ENCODE measurements at regions not wholly inside any gene's neighbourhood (a gene's known extent, or its start where the extent isn't known, plus 50 kb on each side); places are given as distances from the start of the nearest gene placed in this dataset.

DNA sequence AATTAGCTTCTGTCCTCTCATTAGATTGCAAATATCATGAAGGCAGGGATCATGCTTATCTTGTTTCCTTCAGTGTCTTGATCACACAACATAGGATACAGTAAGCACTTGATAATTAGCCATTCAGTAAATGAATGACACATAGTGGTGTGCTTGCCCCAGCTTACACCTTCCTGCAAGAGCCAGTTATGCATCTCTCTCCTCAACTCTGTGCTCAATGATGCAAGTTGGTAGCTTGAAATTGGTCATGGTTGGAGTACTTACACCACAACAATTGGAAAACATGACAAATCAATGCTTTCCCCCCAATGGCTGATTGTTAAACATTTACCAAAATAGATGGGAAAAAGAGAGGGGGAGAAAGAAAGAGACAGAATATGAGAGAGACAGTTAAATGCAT is 129.2 kb downstream of the NUF2 start:
- Histone ChIP-seq H4K91ac (ENCODE audit: low read depth, low read length) (no peak overlapping the region), H3K79me2 (ENCODE audit: control insufficient read depth, insufficient read depth, low read length, poor library complexity) (no peaks in the 10 kb centered on the region), H4K12ac (ENCODE audit: low read depth, low read length) (no peak overlapping the region), H3K18ac (ENCODE audit: low read length) (no peak overlapping the region), H3K4me3 (ENCODE audit: low read depth, low read length) (no peak overlapping the region), H3K4me2 (ENCODE audit: low read length) (no peak overlapping the region), H2BK12ac (ENCODE audit: low read length) (no peak overlapping the region), H3K9ac (ENCODE audit: low read length) (no peak overlapping the region), H2AFZ (ENCODE audit: insufficient read depth, low read length, poor library complexity) (no peak overlapping the region), H4K8ac (ENCODE audit: low read depth, low read length) (no peak overlapping the region), H3K36me3 (ENCODE audit: control insufficient read depth in 1 of 2, insufficient read depth in 2 of 2, low read length in 2 of 2) (no peaks in the 10 kb centered on the region), H3K4me1 (ENCODE audit: control insufficient read depth in 1 of 2, insufficient read depth in 2 of 2, low read length in 2 of 2) (no peaks in the 10 kb centered on the region), H3K27me3 (ENCODE audit: insufficient read depth, low read length) (no peaks in the 10 kb centered on the region), H3K9me3 (ENCODE audit: insufficient read depth, low read depth, low read length) (no peaks in the 10 kb centered on the region), H3K23ac (ENCODE audit: low read length) (no peak overlapping the region), H3K79me1 (ENCODE audit: low read length) (no peaks in the 10 kb centered on the region), H2BK120ac (ENCODE audit: insufficient read depth, low read length, poor library complexity) (no peak overlapping the region), H3K4ac (ENCODE audit: low read depth, low read length) (no peak overlapping the region), H2AK5ac (ENCODE audit: low read length) (no peak overlapping the region), H3K14ac (ENCODE audit: low read length) (no peak overlapping the region), H3K27ac (ENCODE audit: low read depth, low read length) (no peak overlapping the region), H2BK5ac (ENCODE audit: low read depth, low read length, poor library complexity) (no peak overlapping the region)
- DNase-seq = no peak

DNA sequence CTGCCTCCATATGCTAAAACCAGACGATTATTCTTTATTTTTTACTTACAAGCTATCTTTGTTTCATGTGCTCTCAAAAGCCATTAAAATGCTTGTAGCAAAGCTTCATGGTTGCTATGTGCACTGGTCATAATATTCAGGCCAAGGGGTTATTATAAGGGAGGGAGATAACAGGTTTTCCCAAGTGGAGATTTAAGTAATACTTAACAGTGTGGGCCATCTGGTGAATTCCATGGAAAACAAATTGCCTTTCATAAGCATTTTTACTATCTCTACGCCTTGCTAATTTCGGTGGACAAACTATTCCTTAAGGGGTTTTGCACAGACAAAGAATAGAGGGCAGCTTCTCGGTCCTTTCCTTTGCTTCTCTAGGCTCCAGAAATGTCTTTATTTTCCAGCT is 137.8 kb downstream of the NUF2 start:
- H3K23ac ChIP-seq (ENCODE audit: low read length) = no peak overlapping the region
- H3K27ac ChIP-seq (ENCODE audit: low read depth, low read length) = no peak overlapping the region
- no peaks in the 10 kb centered on the region for H3K79me1 ChIP-seq (ENCODE audit: low read length)
- no CpG with 5 or more reads among the region's 4 CpGs for WGBS (ENCODE audit: extremely low coverage, insufficient coverage, insufficient read length)
- H2BK12ac ChIP-seq (ENCODE audit: low read length) = no peak overlapping the region
- DNase-seq = no peak
- no peaks in the 10 kb centered on the region for H3K9me3 ChIP-seq (ENCODE audit: insufficient read depth, low read depth, low read length)
- no peaks in the 10 kb centered on the region for H3K79me2 ChIP-seq (ENCODE audit: control insufficient read depth, insufficient read depth, low read length, poor library complexity)
- no peak overlapping the region for H4K91ac ChIP-seq (ENCODE audit: low read depth, low read length)
- no peak overlapping the region for H4K12ac ChIP-seq (ENCODE audit: low read depth, low read length)
- H2BK120ac ChIP-seq (ENCODE audit: insufficient read depth, low read length, poor library complexity) = no peak overlapping the region
- no peaks in the 10 kb centered on the region for H3K36me3 ChIP-seq (ENCODE audit: control insufficient read depth in 1 of 2, insufficient read depth in 2 of 2, low read length in 2 of 2)
- no peak overlapping the region for H3K9ac ChIP-seq (ENCODE audit: low read length)
- no peak overlapping the region for H3K14ac ChIP-seq (ENCODE audit: low read length)
- no peaks in the 10 kb centered on the region for H3K27me3 ChIP-seq (ENCODE audit: insufficient read depth, low read length)
- no peak overlapping the region for H3K4me2 ChIP-seq (ENCODE audit: low read length)
- H2AK5ac ChIP-seq (ENCODE audit: low read length) = no peak overlapping the region
- no peak overlapping the region for H3K4me3 ChIP-seq (ENCODE audit: low read depth, low read length)
- no peak overlapping the region for H2BK5ac ChIP-seq (ENCODE audit: low read depth, low read length, poor library complexity)
- no peak overlapping the region for H4K8ac ChIP-seq (ENCODE audit: low read depth, low read length)
- no peaks in the 10 kb centered on the region for H3K4me1 ChIP-seq (ENCODE audit: control insufficient read depth in 1 of 2, insufficient read depth in 2 of 2, low read length in 2 of 2)
- H3K18ac ChIP-seq (ENCODE audit: low read length) = no peak overlapping the region
- no peak overlapping the region for H3K4ac ChIP-seq (ENCODE audit: low read depth, low read length)
- H2AFZ ChIP-seq (ENCODE audit: insufficient read depth, low read length, poor library complexity) = no peak overlapping the region

DNA sequence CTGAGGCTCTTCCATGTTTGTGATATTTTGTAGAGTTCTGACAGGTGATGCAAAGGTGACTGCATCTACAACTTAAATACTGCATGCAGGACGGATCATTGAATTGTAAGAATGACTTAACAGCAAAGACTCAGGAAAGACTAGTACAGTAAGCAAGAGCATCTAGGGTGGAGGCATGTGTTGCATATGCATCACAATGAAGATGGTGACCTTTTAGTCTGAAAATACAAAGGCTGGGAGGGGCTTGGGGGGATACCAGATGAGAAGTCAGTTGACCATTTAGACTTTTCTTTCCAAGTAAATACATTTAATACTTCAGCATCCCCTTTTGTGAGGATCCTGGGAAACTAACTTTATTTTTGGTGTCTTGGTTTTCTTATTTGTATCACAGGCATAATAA is 145.5 kb downstream of the NUF2 start:
- H3K4me2 ChIP-seq (ENCODE audit: low read length) = no peak overlapping the region
- no peaks in the 10 kb centered on the region for H3K79me1 ChIP-seq (ENCODE audit: low read length)
- H2BK12ac ChIP-seq (ENCODE audit: low read length) = no peak overlapping the region
- no CpG with 5 or more reads among the region's 1 CpG for WGBS (ENCODE audit: extremely low coverage, insufficient coverage, insufficient read length)
- no peaks in the 10 kb centered on the region for H3K36me3 ChIP-seq (ENCODE audit: control insufficient read depth in 1 of 2, insufficient read depth in 2 of 2, low read length in 2 of 2)
- H2AFZ ChIP-seq (ENCODE audit: insufficient read depth, low read length, poor library complexity) = no peak overlapping the region
- H3K79me2 ChIP-seq (ENCODE audit: control insufficient read depth, insufficient read depth, low read length, poor library complexity) = no peaks in the 10 kb centered on the region
- H3K14ac ChIP-seq (ENCODE audit: low read length) = no peak overlapping the region
- no peaks in the 10 kb centered on the region for H3K27me3 ChIP-seq (ENCODE audit: insufficient read depth, low read length)
- H3K4me1 ChIP-seq (ENCODE audit: control insufficient read depth in 1 of 2, insufficient read depth in 2 of 2, low read length in 2 of 2) = no peaks in the 10 kb centered on the region
- no peaks in the 10 kb centered on the region for H3K9me3 ChIP-seq (ENCODE audit: insufficient read depth, low read depth, low read length)
- no peak overlapping the region for H2BK5ac ChIP-seq (ENCODE audit: low read depth, low read length, poor library complexity)
- no peak overlapping the region for H3K23ac ChIP-seq (ENCODE audit: low read length)
- H3K27ac ChIP-seq (ENCODE audit: low read depth, low read length) = no peak overlapping the region
- no peak overlapping the region for H3K4ac ChIP-seq (ENCODE audit: low read depth, low read length)
- no peak overlapping the region for H4K8ac ChIP-seq (ENCODE audit: low read depth, low read length)
- H4K12ac ChIP-seq (ENCODE audit: low read depth, low read length) = no peak overlapping the region
- DNase-seq = peak in 1 of 2 donors; percentile 6
- no peak overlapping the region for H2BK120ac ChIP-seq (ENCODE audit: insufficient read depth, low read length, poor library complexity)
- H2AK5ac ChIP-seq (ENCODE audit: low read length) = no peak overlapping the region
- H3K4me3 ChIP-seq (ENCODE audit: low read depth, low read length) = no peak overlapping the region
- no peak overlapping the region for H3K9ac ChIP-seq (ENCODE audit: low read length)
- H4K91ac ChIP-seq (ENCODE audit: low read depth, low read length) = no peak overlapping the region
- H3K18ac ChIP-seq (ENCODE audit: low read length) = no peak overlapping the region

DNA sequence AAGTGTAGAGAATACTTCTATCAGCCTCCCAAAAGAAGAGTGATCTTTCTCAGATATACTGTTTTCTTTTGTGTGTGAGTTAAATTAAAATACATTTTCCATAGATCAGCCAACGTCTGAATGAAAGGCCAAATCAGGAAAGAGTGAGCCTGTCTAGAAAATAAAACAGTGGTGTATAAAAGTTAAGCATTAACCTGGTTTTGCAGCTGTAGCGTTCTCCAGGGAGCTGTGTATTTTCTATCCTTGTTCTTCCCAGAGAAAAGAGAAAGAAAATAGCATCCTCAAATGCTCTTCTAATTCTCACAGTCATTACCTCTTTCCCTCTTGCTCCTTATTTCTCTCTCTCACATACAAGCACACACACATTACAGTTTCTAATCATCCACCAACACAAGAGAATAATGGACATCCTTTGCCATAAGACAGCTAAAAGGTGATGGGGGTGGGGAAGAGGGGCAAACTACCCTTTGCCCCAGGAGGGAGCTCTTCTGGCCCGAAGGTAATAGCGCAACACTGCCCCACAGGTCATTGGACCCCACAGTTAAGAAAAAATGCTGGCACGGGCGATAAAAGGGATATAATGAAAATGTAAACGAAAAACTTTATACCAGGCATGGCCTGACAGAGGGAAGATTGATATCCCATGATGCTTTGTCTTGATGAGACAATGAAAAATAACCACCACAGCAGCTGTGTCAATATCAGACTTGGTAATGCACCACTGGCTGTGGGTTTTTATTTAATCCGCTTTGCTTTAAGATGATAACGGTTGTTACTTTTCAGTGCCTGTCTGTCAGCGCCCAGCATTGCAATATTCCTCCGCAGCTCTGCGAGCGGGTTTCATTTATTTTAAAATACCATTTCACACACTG is 150.3 kb downstream of the NUF2 start:
- H4K12ac ChIP-seq (ENCODE audit: low read depth, low read length) = no peak overlapping the region

More for the DNA sequence above, 150.3 kb downstream of the NUF2 start:
- Histone ChIP-seq H3K27ac (ENCODE audit: low read depth, low read length) (no peak overlapping the region), H2BK120ac (ENCODE audit: insufficient read depth, low read length, poor library complexity) (no peak overlapping the region), H3K36me3 (ENCODE audit: control insufficient read depth in 1 of 2, insufficient read depth in 2 of 2, low read length in 2 of 2) (no peaks in the 10 kb centered on the region), H4K8ac (ENCODE audit: low read depth, low read length) (no peak overlapping the region), H3K79me2 (ENCODE audit: control insufficient read depth, insufficient read depth, low read length, poor library complexity) (no peaks in the 10 kb centered on the region), H3K4me2 (ENCODE audit: low read length) (no peak overlapping the region), H3K4me1 (ENCODE audit: control insufficient read depth in 1 of 2, insufficient read depth in 2 of 2, low read length in 2 of 2) (no peaks in the 10 kb centered on the region), H2BK5ac (ENCODE audit: low read depth, low read length, poor library complexity) (no peak overlapping the region), H2BK12ac (ENCODE audit: low read length) (no peak overlapping the region), H3K14ac (ENCODE audit: low read length) (no peak overlapping the region), H3K27me3 (ENCODE audit: insufficient read depth, low read length) (no peaks in the 10 kb centered on the region), H2AFZ (ENCODE audit: insufficient read depth, low read length, poor library complexity) (no peak overlapping the region), H3K9me3 (ENCODE audit: insufficient read depth, low read depth, low read length) (no peaks in the 10 kb centered on the region), H3K4me3 (ENCODE audit: low read depth, low read length) (no peak overlapping the region), H3K79me1 (ENCODE audit: low read length) (no peaks in the 10 kb centered on the region), H3K18ac (ENCODE audit: low read length) (no peak overlapping the region), H4K91ac (ENCODE audit: low read depth, low read length) (no peak overlapping the region), H3K4ac (ENCODE audit: low read depth, low read length) (no peak overlapping the region), H3K23ac (ENCODE audit: low read length) (no peak overlapping the region), H3K9ac (ENCODE audit: low read length) (no peak overlapping the region), H2AK5ac (ENCODE audit: low read length) (no peak overlapping the region)
- DNase-seq = no peak
- no CpG with 5 or more reads among the region's 13 CpGs for WGBS (ENCODE audit: extremely low coverage, insufficient coverage, insufficient read length)
